GM18873 (cell line): ENCODE measurements at regions not wholly inside any gene's neighbourhood (a gene's known extent, or its start where the extent isn't known, plus 50 kb on each side); places are given as distances from the start of the nearest gene placed in this dataset.
"Not testable (repeated sequence)": the region's sequence is repeated elsewhere in the genome, so short reads cannot be mapped to it uniquely, and the experiment has no call there.

Experiments
- ATAC-seq: cut with Tn5 transposase; IDR thresholded peaks from one replicate; pipeline ENCODE4 v1.9.1; 2021; ENCODE audit warnings: mild to moderate bottlenecking, moderate library complexity, moderate number of reproducible peaks; ENCODE audit not compliant: unreplicated experiment, low FRiP score

- ATAC-seq = not testable (repeated sequence)
Measured at GRCh38 chr3:144023543-144023942, 51.9 kb downstream of the DIPK2A start.

- peak; percentile 95 for ATAC-seq
Measured at GRCh38 chr3:144028798-144029411, 57.3 kb downstream of the DIPK2A start.

GRCh38 chr3:144029769-144030168 lies 58.1 kb downstream of the DIPK2A start:
- ATAC-seq = no peak

- no peak for ATAC-seq
Measured at GRCh38 chr3:144031938-144032337, 60.3 kb downstream of the DIPK2A start.

GRCh38 chr3:144032531-144033239 lies 61.1 kb downstream of the DIPK2A start:
- peak; percentile 80 for ATAC-seq

GRCh38 chr3:144033240-144033589 lies 61.6 kb downstream of the DIPK2A start:
- ATAC-seq = no peak

GRCh38 chr3:144033863-144034262 lies 62.2 kb downstream of the DIPK2A start:
- no peak for ATAC-seq

GRCh38 chr3:144034715-144035290 lies 63.2 kb downstream of the DIPK2A start:
- ATAC-seq = no peak

- no peak for ATAC-seq
Measured at GRCh38 chr3:144036498-144036897, 64.9 kb downstream of the DIPK2A start.

GRCh38 chr3:144039661-144040060 lies 68.0 kb downstream of the DIPK2A start:
- ATAC-seq = no peak

GRCh38 chr3:144041960-144042556 lies 70.4 kb downstream of the DIPK2A start:
- no peak for ATAC-seq

GRCh38 chr3:144045766-144046165 lies 74.1 kb downstream of the DIPK2A start:
- ATAC-seq = no peak

GRCh38 chr3:144049374-144049773 lies 77.8 kb downstream of the DIPK2A start:
- ATAC-seq = no peak

- no peak for ATAC-seq
Measured at GRCh38 chr3:144051211-144051610, 79.6 kb downstream of the DIPK2A start.

- ATAC-seq = no peak
Measured at GRCh38 chr3:144052275-144052674, 80.7 kb downstream of the DIPK2A start.

- no peak for ATAC-seq
Measured at GRCh38 chr3:144053121-144053520, 81.5 kb downstream of the DIPK2A start.

GRCh38 chr3:144054766-144055165 lies 83.1 kb downstream of the DIPK2A start:
- no peak for ATAC-seq

- ATAC-seq = no peak
Measured at GRCh38 chr3:144055604-144056003, 84.0 kb downstream of the DIPK2A start.

GRCh38 chr3:144058713-144059112 lies 87.1 kb downstream of the DIPK2A start:
- peak; percentile 62 for ATAC-seq

- no peak for ATAC-seq
Measured at GRCh38 chr3:144059481-144059880, 87.9 kb downstream of the DIPK2A start.

GRCh38 chr3:144060881-144061280 lies 89.3 kb downstream of the DIPK2A start:
- ATAC-seq = no peak

- ATAC-seq = no peak
Measured at GRCh38 chr3:144063306-144063705, 91.7 kb downstream of the DIPK2A start.
